HepG2 (cell line): ENCODE measurements at regions not wholly inside any gene's neighbourhood (a gene's known extent, or its start where the extent isn't known, plus 50 kb on each side); places are given as distances from the start of the nearest gene placed in this dataset.

Experiments
- ATAC-seq: fragments of 200-7000 bp; cut with Tn5 transposase; 3 replicates; pipeline ENCODE4 v1.9.1; 2020; ENCODE audit warnings: mild to moderate bottlenecking, moderate library complexity
- BruUV-seq: library from RNA; stranded (reverse); fragments of 400-500 nt; replicated peaks from 2 replicates; lab custom pipeline; 2021; lab: Mats Ljungman, UMichigan
- CTCF ChIA-PET: fragments of 300-600 bp; formaldehyde crosslinking; extraction: SDS; loops from one replicate; lab custom pipeline; 2021; ENCODE audit warnings: low total read pairs, inconsistent platforms, low intra/inter-chr PET ratio; lab: Yijun Ruan, JAX
- POLR2A ChIA-PET: fragments of 350-600 bp; sonication (Branson Sonifier 250); formaldehyde crosslinking; loops from one replicate; lab custom pipeline; 2020; ENCODE audit warnings: antibody characterized with exemption, inconsistent platforms; lab: Yijun Ruan, JAX
- DNase-seq: peaks from one replicate; pipeline ENCODE4 v3.0.0-alpha.2; 2015; ENCODE audit warnings: low spot score
- FAIRE-seq: peaks from 3 replicates; lab custom pipeline; 2011; peaks lifted over from hg19 to GRCh38; lab: Jason Lieb, UNC
- H2AFZ ChIP-seq: one replicate; pipeline ENCODE4 v1.6.1; 2011; ENCODE audit warnings: low read length, inconsistent platforms
- H3K27ac ChIP-seq: fragments of 300-600 bp; 3 replicates; pipeline ENCODE4 v1.8.0; 2011; ENCODE audit warnings: mixed run types, mild to moderate bottlenecking, mixed read lengths, low read length, inconsistent platforms; ENCODE audit not compliant: insufficient read depth; ENCODE audit errors: extremely low read length
- H3K27me3 ChIP-seq, 2 experiments: fragments of 200-600 bp in 1 of 2; 2 replicates in 1 of 2; 3 replicates in 1 of 2; pipeline versions ENCODE4 v1.6.0 to v1.8.0; 2011; ENCODE audit warnings: low read length in 2 of 2, mild to moderate bottlenecking in 2 of 2, moderate library complexity in 2 of 2, inconsistent platforms in 1 of 2; ENCODE audit not compliant: insufficient read depth in 2 of 2, control insufficient read depth in 1 of 2
- H3K36me3 ChIP-seq, 2 experiments: fragments of 200-600 bp in 1 of 2; replicated peaks in 1 of 2; 2 replicates in 1 of 2; 3 replicates in 1 of 2; pipeline versions ENCODE4 v1.5.1 to v1.8.0; 2011; ENCODE audit warnings: low read length in 2 of 2, inconsistent platforms in 1 of 2; ENCODE audit not compliant: insufficient read depth in 2 of 2, control insufficient read depth in 1 of 2
- H3K4me1 ChIP-seq: 2 replicates; pipeline ENCODE4 v1.5.1; 2012; ENCODE audit warnings: low read length, inconsistent platforms; ENCODE audit not compliant: insufficient read depth
- H3K4me2 ChIP-seq: 2 replicates; pipeline ENCODE4 v1.6.0; 2011; ENCODE audit warnings: low read depth, low read length, inconsistent platforms
- H3K4me3 ChIP-seq, 3 experiments: fragments of 200-600 bp in 1 of 3; sonication (generic), shearing (Covaris generic) in 1 of 3; replicated peaks in 1 of 3; 2 replicates each; pipeline ENCODE4 v1.5.1; 2011 to 2016; ENCODE audit warnings: low read length in 3 of 3, inconsistent platforms in 2 of 3, low read depth in 2 of 3, mild to moderate bottlenecking in 2 of 3, control low read depth in 1 of 3, mixed read lengths in 1 of 3; ENCODE audit not compliant: insufficient read depth in 1 of 3
- H3K79me2 ChIP-seq: one replicate; pipeline ENCODE4 v1.6.1; 2011; ENCODE audit warnings: low read length, inconsistent platforms; ENCODE audit not compliant: insufficient read depth
- H3K9ac ChIP-seq: 2 replicates; pipeline ENCODE4 v1.6.0; 2011; ENCODE audit warnings: mild to moderate bottlenecking, low read depth, low read length, inconsistent platforms; ENCODE audit not compliant: insufficient read depth
- H3K9me3 ChIP-seq: 2 replicates; pipeline ENCODE4 v1.5.1; 2012; ENCODE audit warnings: mild to moderate bottlenecking, low read length
- H4K20me1 ChIP-seq: 2 replicates; pipeline ENCODE4 v1.6.0; 2011; ENCODE audit warnings: inconsistent platforms, mild to moderate bottlenecking, low read length, moderate library complexity; ENCODE audit not compliant: insufficient read depth
- ARID2 ChIP-seq: sonication (generic); formaldehyde crosslinking; IDR thresholded peaks from 2 replicates; pipeline ENCODE4 v1.8.1; 2022; ENCODE audit warnings: mild to moderate bottlenecking, missing genetic modification reagents, borderline replicate concordance
- CENPX ChIP-seq: sonication (generic); formaldehyde crosslinking; IDR thresholded peaks from 2 replicates; pipeline ENCODE4 v1.9.0; 2021; ENCODE audit warnings: mild to moderate bottlenecking, missing genetic modification reagents, moderate library complexity
- DR1 ChIP-seq: sonication (generic); formaldehyde crosslinking; IDR thresholded peaks from 2 replicates; pipeline ENCODE4 v1.8.0; 2021; ENCODE audit warnings: mild to moderate bottlenecking, missing genetic modification reagents, inconsistent platforms
- GTF2F1 ChIP-seq: fragments of 150-350 bp; IDR thresholded peaks from 2 replicates; pipeline ENCODE4 v1.6.1; 2014; ENCODE audit warnings: low read length
- NFE2L1 ChIP-seq: sonication (generic); formaldehyde crosslinking; IDR thresholded peaks from 2 replicates; pipeline ENCODE4 v1.4.0; 2020; ENCODE audit warnings: missing genetic modification reagents, mild to moderate bottlenecking, borderline replicate concordance
- PATZ1 ChIP-seq: sonication (generic); formaldehyde crosslinking; IDR thresholded peaks from 2 replicates; pipeline ENCODE4 v1.4.0; 2020; ENCODE audit warnings: missing genetic modification reagents
- PRMT3 ChIP-seq: sonication (generic); formaldehyde crosslinking; IDR thresholded peaks from 2 replicates; pipeline ENCODE4 v1.8.1; 2022; ENCODE audit warnings: low read depth, mild to moderate bottlenecking, moderate library complexity, missing genetic modification reagents, borderline replicate concordance
- TEAD3 ChIP-seq: optimal IDR thresholded peaks from 2 replicates; pipeline ENCODE3; 2016; ENCODE audit warnings: borderline replicate concordance
- ZBTB21 ChIP-seq: sonication (generic); formaldehyde crosslinking; IDR thresholded peaks from 2 replicates; pipeline ENCODE4 v1.4.0; 2020; ENCODE audit warnings: missing genetic modification reagents
- ZFX ChIP-seq: sonication (generic); formaldehyde crosslinking; IDR thresholded peaks from 2 replicates; pipeline ENCODE4 v1.4.0; 2020; ENCODE audit warnings: mild to moderate bottlenecking, low read depth, missing genetic modification reagents, moderate library complexity
- ZNF644 ChIP-seq: IDR thresholded peaks from 2 replicates; pipeline ENCODE4 v1.6.1; 2016; ENCODE audit warnings: low read depth
- ZNF710 ChIP-seq: sonication (generic); formaldehyde crosslinking; IDR thresholded peaks from 2 replicates; pipeline ENCODE4 v1.5.0; 2020; ENCODE audit warnings: mild to moderate bottlenecking, missing genetic modification reagents, borderline replicate concordance
- ZNF746 ChIP-seq: sonication (generic); formaldehyde crosslinking; IDR thresholded peaks from 2 replicates; pipeline ENCODE4 v1.8.0; 2022; ENCODE audit warnings: mild to moderate bottlenecking, missing genetic modification reagents
- ZXDC ChIP-seq: sonication (generic); formaldehyde crosslinking; IDR thresholded peaks from 2 replicates; pipeline ENCODE4 v1.5.0; 2020; ENCODE audit warnings: mild to moderate bottlenecking, missing genetic modification reagents
- WGBS: methylation state at CpG from one replicate; pipeline ENCODE4 v1.1.6; 2017; ENCODE audit warnings: low lambda C conversion rate; 5-methylcytosine and 5-hydroxymethylcytosine counted together
- in situ Hi-C: cut with HindIII; loops from 2 replicates; pipeline ENCODE4 v1.10.0; 2017; ENCODE audit warnings: low pct_unique_long_range_greater_than_20kb; ENCODE audit not compliant: extremely low pct_ligation_motif_present
- intact Hi-C: fragments of 100-400 bp; cut with micrococcal nuclease; formaldehyde crosslinking; loops from one replicate; pipeline ENCODE4 v1.10.0; 2022; ENCODE audit not compliant: unreplicated experiment

- Histone ChIP-seq H3K9me3 (peaks cover 42% of the 10 kb centered on the region), H3K36me3 (no peaks in the 10 kb centered on the region), H2AFZ (no peak overlapping the region), H3K27me3 (no peaks in the 10 kb centered on the region), H3K4me2 (no peak overlapping the region), H3K79me2 (no peaks in the 10 kb centered on the region), H3K4me3 (no peak overlapping the region), H4K20me1 (no peaks in the 10 kb centered on the region), H3K27ac (no peak overlapping the region), H3K9ac (no peak overlapping the region), H3K4me1 (no peaks in the 10 kb centered on the region)
- 21% methylated on average over 9 of the region's 9 CpGs for WGBS
- DNase-seq (no peak), FAIRE-seq (no peak), ATAC-seq (no peak)
- ChIA-PET POLR2A (no interaction called here), CTCF (no interaction called here)
- in situ Hi-C loops: no loop called here
- TF ChIP-seq DR1 (CRISPR knock-in tag) (no peak), ARID2 (CRISPR knock-in tag) (no peak), NFE2L1 (CRISPR knock-in tag) (no peak), ZNF644 (no peak)
- BruUV-seq: no TSS peak
- intact Hi-C loops: no loop called here
Measured at GRCh38 chr10:10626734-10627133, 390.9 kb upstream of the CELF2 start.

- H3K9ac ChIP-seq: no peak overlapping the region
- ATAC-seq (no peak), FAIRE-seq (no peak), DNase-seq (no peak)
- H3K9me3 ChIP-seq: peaks cover 44% of the 10 kb centered on the region
- no peak overlapping the region for H3K4me2 ChIP-seq
- 9% methylated on average over 1 of the region's 1 CpG for WGBS
- H3K36me3 ChIP-seq: no peaks in the 10 kb centered on the region
- intact Hi-C loops: no loop called here
- H4K20me1 ChIP-seq: no peaks in the 10 kb centered on the region
- no peak overlapping the region for H3K27ac ChIP-seq
- no peak overlapping the region for H3K4me3 ChIP-seq
- ChIA-PET CTCF (no interaction called here), POLR2A (no interaction called here)
- BruUV-seq: no TSS peak
- H3K27me3 ChIP-seq: no peaks in the 10 kb centered on the region
- H3K79me2 ChIP-seq: no peaks in the 10 kb centered on the region
- in situ Hi-C loops: no loop called here
- no peak overlapping the region for H2AFZ ChIP-seq
- H3K4me1 ChIP-seq: no peaks in the 10 kb centered on the region
- TF ChIP-seq GTF2F1: no peak
- no peak for TF ChIP-seq CENPX (CRISPR knock-in tag)
- no peak for TF ChIP-seq PATZ1 (CRISPR knock-in tag)
- TF ChIP-seq ZBTB21: no peak
- no peak for TF ChIP-seq ZNF710 (CRISPR knock-in tag)
- no peak for TF ChIP-seq ZNF746
- no peak for TF ChIP-seq TEAD3 (CRISPR knock-in tag)
- TF ChIP-seq PRMT3: no peak
- no peak for TF ChIP-seq ZXDC
- no peak for TF ChIP-seq ZFX (CRISPR knock-in tag)
Measured at GRCh38 chr10:10627414-10627813, 390.3 kb upstream of the CELF2 start.
